Frontal cortex (tissue), 3 donors: ENCODE measurements at regions not wholly inside any gene's neighbourhood (a gene's known extent, or its start where the extent isn't known, plus 50 kb on each side); places are given as distances from the start of the nearest gene placed in this dataset.

ENCODE experiments used
- DNase-seq, 2 donors: peaks; one replicate each; pipeline ENCODE4 v3.0.0; 2012; ENCODE audit warnings: low spot score in 2 of 2
- FAIRE-seq: peaks from 2 replicates; lab custom pipeline; 2012; peaks lifted over from hg19 to GRCh38; lab: Jason Lieb, UNC
- donor health status: control.
- donor health status: control.
- donor health status: control.

GRCh38 chr17:77383613-77384608 is 243.1 kb downstream of the SEC14L1 start:
- DNase-seq, result no peak

GRCh38 chr17:77385750-77386501 is 245.2 kb downstream of the SEC14L1 start:
- DNase-seq (no peak), FAIRE-seq (no peak)

More at GRCh38 chr17:77383613-77384608, 243.1 kb downstream of the SEC14L1 start:
- no peak for FAIRE-seq

- no peak for DNase-seq
- no peak for FAIRE-seq
Measured at GRCh38 chr17:77386502-77387192, 245.9 kb downstream of the SEC14L1 start.

- no peak for DNase-seq
- FAIRE-seq, result no peak
Measured at GRCh38 chr17:77387891-77388290, 247.1 kb downstream of the SEC14L1 start.

- FAIRE-seq (no peak), DNase-seq (no peak)
Measured at GRCh38 chr17:77388384-77389306, 247.9 kb downstream of the SEC14L1 start.

GRCh38 chr17:77390870-77391269 is 250.1 kb downstream of the SEC14L1 start:
- DNase-seq, result no peak
- no peak for FAIRE-seq

GRCh38 chr17:77391668-77392375 is 251.1 kb downstream of the SEC14L1 start:
- FAIRE-seq (no peak), DNase-seq (no peak)

GRCh38 chr17:77392376-77393273 is 251.9 kb downstream of the SEC14L1 start:
- FAIRE-seq (no peak), DNase-seq (no peak)

GRCh38 chr17:77393274-77393600 is 252.5 kb downstream of the SEC14L1 start:
- FAIRE-seq (no peak), DNase-seq (no peak)

- FAIRE-seq (no peak), DNase-seq (no peak)
Measured at GRCh38 chr17:77393867-77394539, 253.2 kb downstream of the SEC14L1 start.

- no peak for FAIRE-seq
Measured at GRCh38 chr17:77394540-77395295, 253.9 kb downstream of the SEC14L1 start.

GRCh38 chr17:77395501-77396048 is 254.8 kb downstream of the SEC14L1 start:
- no peak for FAIRE-seq
- no peak for DNase-seq

More at GRCh38 chr17:77394540-77395295, 253.9 kb downstream of the SEC14L1 start:
- no peak for DNase-seq

- no peak for FAIRE-seq
- no peak for DNase-seq
Measured at GRCh38 chr17:77396610-77397009, 255.8 kb downstream of the SEC14L1 start.

- DNase-seq (no peak), FAIRE-seq (no peak)
Measured at GRCh38 chr17:77398274-77398673, 257.5 kb downstream of the SEC14L1 start.

GRCh38 chr17:77399319-77399957 is 258.7 kb downstream of the SEC14L1 start:
- no peak for DNase-seq

GRCh38 chr17:77400445-77400870 is 259.7 kb downstream of the SEC14L1 start:
- no peak for FAIRE-seq
- no peak for DNase-seq

More at GRCh38 chr17:77399319-77399957, 258.7 kb downstream of the SEC14L1 start:
- FAIRE-seq, result no peak
